Suprapubic skin (tissue), 4 donors: ENCODE measurements at regions not wholly inside any gene's neighbourhood (a gene's known extent, or its start where the extent isn't known, plus 50 kb on each side); places are given as distances from the start of the nearest gene placed in this dataset.

ENCODE experiments used
- DNase-seq, 2 donors: peaks; one replicate each; pipeline ENCODE4 v3.0.0-alpha.2; 2019; ENCODE audit warnings: low spot score in 2 of 2
- H3K27ac ChIP-seq: fragments of 200-600 bp; sonication (generic); one replicate; pipeline ENCODE4 v1.5.1; 2019
- H3K27me3 ChIP-seq: fragments of 200-600 bp; sonication (generic); one replicate; pipeline ENCODE4 v1.5.1; 2019
- H3K36me3 ChIP-seq: fragments of 200-600 bp; sonication (generic); one replicate; pipeline ENCODE4 v1.5.1; 2019
- H3K4me1 ChIP-seq: fragments of 200-600 bp; sonication (generic); one replicate; pipeline ENCODE4 v1.5.1; 2019
- H3K4me3 ChIP-seq: fragments of 200-600 bp; sonication (generic); one replicate; pipeline ENCODE4 v1.5.1; 2019; ENCODE audit warnings: mild to moderate bottlenecking
- H3K9me3 ChIP-seq: fragments of 200-600 bp; sonication (generic); one replicate; pipeline ENCODE4 v1.5.1; 2019
- EP300 ChIP-seq: sonication (generic); formaldehyde crosslinking; IDR thresholded peaks from one replicate; pipeline ENCODE4 v1.6.1; 2017; ENCODE audit warnings: antibody characterized with exemption
- POLR2A ChIP-seq, 2 donors: fragments of 450-650 bp; IDR thresholded peaks; one replicate each; pipeline ENCODE4 v1.6.1; 2017; ENCODE audit warnings: antibody characterized with exemption in 2 of 2, mild to moderate bottlenecking in 2 of 2, moderate library complexity in 2 of 2
- POLR2AphosphoS5 ChIP-seq, 3 donors: sonication (generic); formaldehyde crosslinking; IDR thresholded peaks; one replicate each; pipeline ENCODE4 v1.6.1; 2017; ENCODE audit warnings: antibody characterized with exemption in 3 of 3
- WGBS: methylation state at CpG from one replicate; pipeline ENCODE4 v1.1.5; 2018; 5-methylcytosine and 5-hydroxymethylcytosine counted together
- TF ChIP-seq, protein P1 (sequence below), 2 donors: fragments of 200-600 bp in 1 of 2; fragments of 450-650 bp in 1 of 2; sonication (generic) in 1 of 2; IDR thresholded peaks; one replicate each; pipeline ENCODE4 v1.5.1; 2016 to 2019; ENCODE audit warnings: antibody characterized with exemption in 2 of 2, mild to moderate bottlenecking in 1 of 2, moderate library complexity in 1 of 2

DNA sequence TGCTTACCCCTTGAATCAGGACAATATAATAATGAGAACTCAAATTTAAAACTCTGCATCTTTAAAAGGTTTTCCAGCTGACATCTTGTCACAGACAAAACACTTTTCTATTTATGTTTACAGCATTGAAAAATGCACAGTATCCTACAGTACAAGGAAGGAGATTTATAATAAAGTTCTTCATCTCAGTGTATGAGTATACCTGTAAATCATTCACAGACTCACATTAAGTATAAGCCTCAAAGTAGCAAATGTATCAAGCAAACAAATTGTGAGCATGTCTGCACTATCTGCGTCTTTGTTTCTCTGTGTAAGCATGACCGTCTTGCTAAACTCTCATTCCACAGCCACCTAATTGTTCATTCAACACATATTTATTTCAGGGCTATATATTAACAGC, 52.8 kb downstream of the PPP1R2C start:
- 86% methylated on average over 2 of the region's 2 CpGs for WGBS
- H3K27me3 ChIP-seq = no peaks in the 10 kb centered on the region
- H3K27ac ChIP-seq = no peak overlapping the region
- TF ChIP-seq, protein P1, sequence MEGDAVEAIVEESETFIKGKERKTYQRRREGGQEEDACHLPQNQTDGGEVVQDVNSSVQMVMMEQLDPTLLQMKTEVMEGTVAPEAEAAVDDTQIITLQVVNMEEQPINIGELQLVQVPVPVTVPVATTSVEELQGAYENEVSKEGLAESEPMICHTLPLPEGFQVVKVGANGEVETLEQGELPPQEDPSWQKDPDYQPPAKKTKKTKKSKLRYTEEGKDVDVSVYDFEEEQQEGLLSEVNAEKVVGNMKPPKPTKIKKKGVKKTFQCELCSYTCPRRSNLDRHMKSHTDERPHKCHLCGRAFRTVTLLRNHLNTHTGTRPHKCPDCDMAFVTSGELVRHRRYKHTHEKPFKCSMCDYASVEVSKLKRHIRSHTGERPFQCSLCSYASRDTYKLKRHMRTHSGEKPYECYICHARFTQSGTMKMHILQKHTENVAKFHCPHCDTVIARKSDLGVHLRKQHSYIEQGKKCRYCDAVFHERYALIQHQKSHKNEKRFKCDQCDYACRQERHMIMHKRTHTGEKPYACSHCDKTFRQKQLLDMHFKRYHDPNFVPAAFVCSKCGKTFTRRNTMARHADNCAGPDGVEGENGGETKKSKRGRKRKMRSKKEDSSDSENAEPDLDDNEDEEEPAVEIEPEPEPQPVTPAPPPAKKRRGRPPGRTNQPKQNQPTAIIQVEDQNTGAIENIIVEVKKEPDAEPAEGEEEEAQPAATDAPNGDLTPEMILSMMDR (IDR thresholded peaks at IDR 0.05) = no peak
- TF ChIP-seq EP300 (no peak), POLR2AphosphoS5 (IDR thresholded peaks at IDR 0.05) (no peak), POLR2A (IDR thresholded peaks at IDR 0.05) (no peak)
- no peaks in the 10 kb centered on the region for H3K4me1 ChIP-seq
- H3K36me3 ChIP-seq = no peaks in the 10 kb centered on the region
- H3K9me3 ChIP-seq = no peaks in the 10 kb centered on the region
- no peak for DNase-seq
- no peak overlapping the region for H3K4me3 ChIP-seq

DNA sequence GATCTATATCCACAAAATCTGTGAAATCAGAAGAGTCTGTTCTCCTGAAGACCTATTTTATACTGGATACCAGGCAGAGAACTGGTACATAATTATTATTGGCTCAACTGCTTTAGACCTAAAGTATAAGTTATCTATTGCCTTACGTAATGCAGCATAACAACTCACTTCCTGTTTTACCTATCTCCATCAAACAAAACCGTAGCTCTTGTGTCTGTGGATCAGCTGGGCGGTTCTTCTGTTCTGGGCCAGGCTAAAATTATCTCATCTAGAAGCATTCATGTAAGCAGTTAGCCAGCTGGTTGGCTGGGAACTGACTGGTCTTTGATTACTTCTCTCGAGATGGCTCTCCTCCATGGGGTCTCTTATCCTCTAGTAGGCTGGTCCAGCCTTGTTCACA, 57.8 kb downstream of the PPP1R2C start:
- Histone ChIP-seq H3K36me3 (no peaks in the 10 kb centered on the region), H3K4me1 (peaks cover 3% of the 10 kb centered on the region), H3K27ac (no peak overlapping the region), H3K4me3 (no peak overlapping the region), H3K27me3 (no peaks in the 10 kb centered on the region), H3K9me3 (no peaks in the 10 kb centered on the region)
- TF ChIP-seq, protein P1 (IDR thresholded peaks at IDR 0.05) = no peak
- no peak for TF ChIP-seq EP300
- TF ChIP-seq POLR2AphosphoS5 (IDR thresholded peaks at IDR 0.05) = no peak
- TF ChIP-seq POLR2A (IDR thresholded peaks at IDR 0.05) = no peak
- WGBS = 74% methylated on average over 4 of the region's 4 CpGs
- DNase-seq = no peak

DNA sequence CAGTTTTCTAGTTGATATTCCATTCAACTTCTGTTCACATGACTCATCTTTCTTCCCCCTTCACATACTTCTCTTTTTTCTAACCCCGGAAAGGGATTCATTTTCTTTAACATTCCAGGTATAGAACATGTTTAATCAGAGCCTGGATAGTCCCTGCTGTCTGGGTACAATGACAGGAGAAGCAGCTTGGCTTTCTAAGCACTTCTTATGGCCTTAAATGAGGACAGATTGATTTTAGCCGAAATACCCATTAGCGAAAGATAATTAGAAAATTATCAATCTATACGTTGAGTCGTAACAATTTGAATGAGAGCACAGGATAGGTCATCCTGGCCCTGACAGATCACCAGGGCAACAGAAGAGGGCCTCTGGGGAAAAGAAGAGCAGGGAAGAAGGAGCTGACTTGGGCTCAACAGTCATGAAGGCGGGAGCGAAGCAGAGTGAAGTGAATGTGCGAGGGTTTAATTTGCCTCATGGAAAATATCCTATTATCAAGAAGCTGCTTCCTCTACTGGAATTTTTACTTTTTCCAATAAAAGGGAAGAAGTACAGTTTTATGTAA, 62.2 kb downstream of the PPP1R2C start:
- TF ChIP-seq POLR2A (IDR thresholded peaks at IDR 0.05) (no peak), EP300 (no peak), POLR2AphosphoS5 (IDR thresholded peaks at IDR 0.05) (no peak)
- TF ChIP-seq, protein P1 (IDR thresholded peaks at IDR 0.05) = no peak
- DNase-seq = no peak
- WGBS = 70% methylated on average over 8 of the region's 8 CpGs
- Histone ChIP-seq H3K9me3 (no peaks in the 10 kb centered on the region), H3K27ac (no peak overlapping the region), H3K36me3 (no peaks in the 10 kb centered on the region), H3K4me3 (no peak overlapping the region), H3K4me1 (peaks cover 3% of the 10 kb centered on the region), H3K27me3 (no peaks in the 10 kb centered on the region)

DNA sequence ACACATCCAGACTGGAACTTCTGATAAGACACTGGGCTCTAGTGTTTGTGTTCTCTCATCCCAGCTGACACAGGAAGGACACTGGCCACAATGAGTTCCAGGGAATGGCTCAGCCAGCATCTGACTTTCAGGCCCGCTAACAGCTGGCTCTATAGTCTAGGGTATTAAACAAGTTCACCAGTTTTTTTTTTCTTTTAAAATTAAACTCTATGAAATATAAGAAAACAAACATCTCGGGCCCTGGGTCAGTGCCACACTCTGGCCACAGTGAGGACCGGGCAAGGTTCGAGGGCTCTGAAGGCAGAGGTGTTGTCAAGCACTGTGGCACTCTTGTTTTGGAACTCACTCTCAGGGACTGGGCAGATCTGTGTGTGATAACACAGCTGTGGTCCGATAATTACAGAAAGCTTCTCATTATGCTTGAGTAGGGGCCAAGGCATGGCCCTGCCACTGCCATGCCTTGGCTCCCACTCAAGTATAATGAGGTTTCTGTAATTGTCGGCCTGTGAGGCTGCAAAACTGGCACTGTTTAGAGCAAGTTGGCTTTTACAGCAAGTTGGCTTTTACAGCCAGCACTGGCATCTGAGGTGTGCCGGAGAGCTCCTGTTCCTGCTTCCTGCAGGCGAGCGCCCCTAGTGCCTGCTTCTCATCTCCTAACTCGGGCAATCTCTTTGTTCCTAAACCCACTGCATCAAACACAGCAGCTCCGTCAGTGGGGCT, 62.8 kb downstream of the PPP1R2C start:
- H3K9me3 ChIP-seq = no peaks in the 10 kb centered on the region
- TF ChIP-seq, protein P1 (IDR thresholded peaks at IDR 0.05) = peak in 1 of 2 donors; percentile 38
- TF ChIP-seq EP300 = no peak
- no peak overlapping the region for H3K4me3 ChIP-seq
- H3K27ac ChIP-seq = no peak overlapping the region
- no peaks in the 10 kb centered on the region for H3K27me3 ChIP-seq
- peaks cover 3% of the 10 kb centered on the region for H3K4me1 ChIP-seq
- H3K36me3 ChIP-seq = no peaks in the 10 kb centered on the region
- peak in 1 of 2 donors; percentile 60 for DNase-seq
- WGBS = 38% methylated on average over 11 of the region's 11 CpGs

DNA sequence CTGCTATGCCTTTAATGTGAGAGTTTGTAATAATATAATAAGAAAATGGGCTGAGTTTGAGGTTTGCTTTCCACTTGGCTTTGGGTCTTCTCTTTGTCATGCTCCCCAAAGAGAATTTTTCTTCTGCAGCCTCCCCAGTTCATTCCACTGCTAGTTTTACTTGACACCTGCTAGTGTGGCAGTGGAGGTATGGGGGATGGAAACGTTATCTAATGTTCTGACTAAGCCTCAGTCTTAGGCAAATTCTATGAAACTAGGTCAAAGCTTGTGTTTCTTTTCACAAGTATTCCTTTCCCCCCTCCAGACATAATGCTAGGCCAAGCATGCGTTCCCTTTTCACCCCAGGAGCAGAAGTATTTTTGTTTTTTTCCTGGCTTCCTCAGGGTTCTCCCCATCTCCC, 67.5 kb downstream of the PPP1R2C start:
- Histone ChIP-seq H3K4me3 (no peak overlapping the region), H3K9me3 (no peaks in the 10 kb centered on the region), H3K4me1 (no peaks in the 10 kb centered on the region), H3K27me3 (no peaks in the 10 kb centered on the region), H3K36me3 (no peaks in the 10 kb centered on the region), H3K27ac (no peak overlapping the region)
- 74% methylated on average over 2 of the region's 2 CpGs for WGBS
- no peak for DNase-seq
- TF ChIP-seq, protein P1 (IDR thresholded peaks at IDR 0.05) = no peak
- TF ChIP-seq POLR2AphosphoS5 (IDR thresholded peaks at IDR 0.05) (no peak), POLR2A (IDR thresholded peaks at IDR 0.05) (no peak), EP300 (no peak)
